Activated T-cell treated with anti-CD3 and anti-CD28 coated beads, Interleukin-2, amount 50 U/mL, for 48 hours (primary cell): ENCODE measurements at regions not wholly inside any gene's neighbourhood (a gene's known extent, or its start where the extent isn't known, plus 50 kb on each side); places are given as distances from the start of the nearest gene placed in this dataset.
"Not testable (repeated sequence)": the region's sequence is repeated elsewhere in the genome, so short reads cannot be mapped to it uniquely, and the experiment has no call there.

Experiments
- DNase-seq, 2 experiments: peaks; one replicate each; pipeline ENCODE4 v3.0.0-alpha.2; 2020

DNA sequence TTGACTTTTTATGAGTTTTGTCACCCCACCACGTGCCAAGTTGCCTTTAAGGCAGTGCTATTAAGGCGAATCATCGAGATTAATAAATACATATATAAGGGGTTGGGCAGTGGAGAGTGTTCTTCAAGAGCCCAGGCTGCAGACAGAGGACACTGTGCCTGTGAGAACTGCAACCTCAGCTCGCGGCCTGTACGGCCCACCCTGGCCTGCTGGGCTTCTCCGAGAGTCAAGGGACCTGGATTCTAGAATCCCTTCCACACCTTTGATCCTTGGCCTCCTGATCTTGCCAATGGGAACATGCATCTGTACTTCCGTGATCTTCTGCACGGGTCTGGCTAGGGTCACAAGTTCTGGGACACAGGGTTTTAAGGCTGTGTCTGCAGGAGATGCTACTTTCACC, 54.5 kb downstream of the IRX5 start:
- DNase-seq, result no peak

DNA sequence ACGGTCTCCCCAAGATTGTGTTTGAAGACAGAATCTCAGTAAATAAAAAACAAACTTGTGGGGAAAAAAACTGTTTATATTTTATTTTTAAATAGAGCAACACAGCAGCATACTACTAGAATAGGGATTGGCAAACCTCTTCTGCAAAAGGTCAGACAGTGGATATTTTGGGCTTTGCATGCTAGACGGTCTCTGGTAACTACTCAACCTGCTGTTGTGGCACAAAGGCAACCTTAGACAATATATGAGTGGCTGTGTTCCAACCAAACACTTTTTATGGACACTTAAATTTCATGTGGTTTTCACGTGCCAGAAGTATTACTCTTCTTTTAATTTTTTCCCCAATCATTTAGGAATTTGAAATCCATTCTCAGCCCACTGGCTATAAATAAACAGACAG, 55.0 kb downstream of the IRX5 start:
- no peak for DNase-seq

GRCh38 chr16:54986409-54986808, 55.7 kb downstream of the IRX5 start:
- DNase-seq, result no peak

GRCh38 chr16:54987081-54987480, 56.4 kb downstream of the IRX5 start:
- no peak for DNase-seq

- DNase-seq, result no peak
These were observed 60.9 kb downstream of the IRX5 start for GRCh38 chr16:54991525-54991924.

GRCh38 chr16:54991946-54992345, 61.3 kb downstream of the IRX5 start:
- DNase-seq, result not testable (repeated sequence)

DNA sequence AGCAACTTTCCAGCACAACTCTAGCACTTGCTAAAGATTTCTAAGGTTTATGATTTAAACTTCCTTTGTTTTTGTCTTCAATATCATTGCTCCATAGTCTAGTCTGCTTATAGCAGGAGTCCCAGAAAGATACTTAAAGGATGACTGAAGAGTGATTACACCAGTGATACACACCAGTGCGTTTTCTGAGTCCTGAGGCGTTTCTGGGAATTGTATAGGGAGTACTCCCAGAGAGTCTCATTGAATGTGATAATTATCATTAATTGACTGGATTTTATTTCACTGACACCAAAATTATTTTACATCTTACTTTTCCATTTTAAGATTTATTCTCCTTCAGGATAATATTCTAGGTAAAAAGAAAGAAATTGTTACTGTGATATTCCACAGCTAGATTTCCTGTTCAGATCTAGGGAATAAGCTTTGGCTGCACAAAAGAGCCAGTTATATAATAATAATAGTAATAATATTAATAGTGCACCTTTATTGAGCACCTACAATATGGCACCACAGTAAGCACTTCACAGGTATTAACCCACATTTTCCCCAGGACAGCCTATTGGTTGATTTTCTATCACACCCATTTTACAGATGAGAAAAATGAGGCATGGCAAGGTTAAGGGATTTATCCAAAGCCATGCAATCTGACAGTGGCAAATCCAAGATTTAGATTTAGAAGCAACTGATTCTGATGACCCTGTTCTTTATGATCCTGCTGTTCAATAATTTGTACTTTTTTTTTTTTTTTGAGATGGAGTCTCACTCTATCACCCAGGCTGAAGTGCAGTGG, 62.6 kb downstream of the IRX5 start:
- DNase-seq, result no peak

DNA sequence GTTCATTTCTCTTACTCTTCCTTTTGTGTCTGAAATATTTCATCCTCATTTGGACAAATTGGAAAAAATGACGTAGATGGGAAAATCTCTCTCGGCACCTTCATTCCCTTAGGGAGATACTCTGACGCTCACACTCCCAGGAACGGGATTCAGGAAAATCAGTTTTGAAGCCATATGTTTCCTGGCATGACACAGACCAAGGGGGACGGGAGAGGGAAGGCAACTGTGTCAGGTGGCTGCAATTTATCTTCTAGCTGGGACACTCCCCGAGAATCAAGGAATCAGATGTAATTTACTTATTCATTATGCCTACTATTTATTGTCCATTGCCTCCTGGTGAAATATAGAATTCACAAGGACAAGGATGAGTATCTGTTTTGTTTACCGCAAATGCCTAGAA, 65.5 kb downstream of the IRX5 start:
- DNase-seq, result no peak

DNA sequence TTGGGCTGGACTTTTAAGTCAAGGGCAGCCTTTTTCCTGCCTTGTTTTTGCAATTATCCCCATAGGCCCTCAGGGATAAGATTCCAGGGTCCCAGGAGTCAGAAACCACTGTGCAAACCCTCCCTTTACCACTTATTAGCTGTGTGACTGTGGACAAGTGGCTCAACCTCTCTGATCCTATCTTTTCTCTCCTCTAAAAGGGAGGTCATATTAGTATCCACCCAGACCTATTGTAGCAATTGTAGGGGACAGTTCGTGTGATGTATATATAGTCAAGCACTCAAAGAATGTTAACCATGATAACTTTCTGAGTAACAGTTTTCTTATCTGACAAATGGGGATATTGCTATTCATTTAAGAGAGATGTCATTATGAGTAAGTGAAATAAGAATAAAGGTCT, 68.2 kb downstream of the IRX5 start:
- DNase-seq, result no peak

DNA sequence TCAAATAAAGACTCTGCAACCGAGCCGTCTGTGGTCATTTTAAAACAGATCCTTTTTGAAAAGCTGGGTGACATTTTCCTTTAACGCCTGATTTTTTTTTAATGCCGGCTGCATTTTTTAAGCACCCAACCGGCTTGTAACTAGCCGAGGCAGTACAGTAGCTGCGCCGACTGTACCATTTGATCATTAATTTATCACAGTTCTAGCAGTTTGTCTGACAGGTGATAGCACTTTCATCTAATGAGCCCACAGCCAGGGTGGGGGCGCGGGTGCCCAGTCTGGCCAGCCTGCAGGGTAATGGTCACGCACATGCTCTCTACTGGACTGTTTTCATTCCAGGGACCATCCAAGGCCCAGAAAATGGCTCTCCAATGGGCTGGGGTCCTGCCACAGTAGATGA, 68.8 kb downstream of the IRX5 start:
- no peak for DNase-seq

GRCh38 chr16:55000595-55000994, 69.9 kb downstream of the IRX5 start:
- DNase-seq, result no peak

DNA sequence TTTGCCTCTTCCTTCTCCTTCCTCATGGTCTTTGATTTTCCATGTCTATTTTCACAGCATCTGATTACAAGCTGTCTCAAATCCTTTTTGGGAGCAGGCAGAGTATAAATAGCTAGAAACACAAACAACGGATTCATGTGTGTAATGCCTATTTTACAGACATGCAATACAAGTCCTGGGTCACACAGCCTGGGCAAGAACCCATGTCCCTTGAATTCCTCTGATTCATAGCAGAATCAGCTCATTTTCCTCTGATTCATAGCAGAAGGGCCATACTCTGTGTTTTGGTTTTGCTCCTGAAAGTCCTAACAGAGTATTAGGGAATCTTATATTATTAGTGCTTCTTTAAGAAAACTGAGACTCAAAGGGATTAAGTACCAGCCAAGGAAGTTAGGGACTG, 71.3 kb downstream of the IRX5 start:
- no peak for DNase-seq

DNA sequence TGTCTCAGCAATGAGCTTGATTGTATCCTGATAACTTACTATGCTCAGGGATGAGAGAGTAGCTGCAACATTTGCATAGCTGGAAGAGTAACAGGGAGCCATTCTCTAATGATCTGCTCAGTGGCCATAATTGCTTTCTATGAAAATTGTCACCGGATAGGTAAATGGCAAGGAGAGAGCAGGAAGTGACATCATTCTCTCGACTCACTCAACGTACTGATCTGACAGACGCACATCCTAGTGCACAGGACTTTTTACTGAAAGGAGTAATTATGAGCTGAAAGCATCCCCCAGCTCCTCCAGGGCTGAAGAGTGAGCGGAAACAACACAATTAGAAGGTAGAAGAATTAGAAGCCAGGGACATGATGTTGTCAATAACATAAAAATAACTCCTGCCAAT, 71.8 kb downstream of the IRX5 start:
- no peak for DNase-seq

DNA sequence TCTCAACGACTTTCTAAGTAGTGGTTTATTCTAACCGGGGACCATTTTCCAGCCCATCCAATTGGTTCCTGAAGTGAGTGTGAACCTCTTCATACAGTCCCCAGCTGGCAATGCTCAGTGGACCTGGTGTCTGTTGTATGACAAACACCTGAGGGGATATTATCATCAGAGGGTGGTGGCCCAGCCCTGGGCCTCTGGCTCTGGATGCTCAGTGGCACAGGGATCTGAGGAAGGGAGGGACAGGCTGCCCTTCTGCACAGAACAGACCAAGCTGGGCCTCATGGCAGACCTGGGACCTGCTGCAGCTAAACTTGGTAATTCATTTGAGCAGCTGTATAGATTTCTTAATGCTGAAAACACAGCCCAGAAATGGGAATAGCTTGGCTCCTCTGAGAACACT, 72.6 kb downstream of the IRX5 start:
- no peak for DNase-seq

GRCh38 chr16:55003916-55004315, 73.3 kb downstream of the IRX5 start:
- no peak for DNase-seq

DNA sequence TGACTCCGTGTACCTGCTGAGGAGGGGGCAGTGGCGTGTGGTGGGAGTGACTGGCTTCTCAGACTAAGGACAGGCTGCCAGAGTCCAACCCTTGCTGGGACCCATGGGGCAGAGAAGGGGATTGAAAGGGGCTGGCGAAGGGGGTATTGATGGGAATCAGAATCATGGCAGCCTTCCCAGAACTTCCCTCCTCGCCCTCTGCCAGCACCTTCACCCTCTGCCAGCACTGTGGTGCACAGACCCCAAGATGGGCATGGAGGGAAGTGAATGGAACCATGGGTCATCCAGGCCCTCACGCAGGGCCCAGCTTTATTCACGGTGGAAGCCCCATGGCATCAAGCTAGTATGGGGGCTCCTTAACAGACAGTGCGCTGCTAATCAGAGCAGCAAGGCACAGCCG, 76.8 kb downstream of the IRX5 start:
- DNase-seq, result no peak

GRCh38 chr16:55008836-55009510, 78.3 kb downstream of the IRX5 start:
- no peak for DNase-seq

DNA sequence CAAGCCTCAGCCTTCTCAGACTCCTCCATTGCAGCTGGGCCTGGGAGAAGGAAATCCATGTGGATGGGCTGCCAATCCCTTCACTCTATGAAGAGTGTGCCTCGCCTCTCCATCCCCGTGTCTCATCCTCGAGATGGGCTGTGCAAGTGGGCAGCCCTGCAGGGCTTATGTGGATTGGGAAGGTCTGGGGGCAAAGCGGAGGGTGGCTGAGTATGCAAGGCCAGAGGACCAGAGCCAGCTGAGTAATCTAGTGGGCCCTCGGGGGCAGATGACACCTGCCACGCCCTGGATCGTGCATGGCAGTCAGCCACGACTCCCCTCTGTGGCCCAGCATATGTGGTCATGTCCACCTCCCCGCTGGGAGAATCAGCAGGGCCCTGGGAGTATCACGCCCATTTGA, 78.9 kb downstream of the IRX5 start:
- no peak for DNase-seq

DNA sequence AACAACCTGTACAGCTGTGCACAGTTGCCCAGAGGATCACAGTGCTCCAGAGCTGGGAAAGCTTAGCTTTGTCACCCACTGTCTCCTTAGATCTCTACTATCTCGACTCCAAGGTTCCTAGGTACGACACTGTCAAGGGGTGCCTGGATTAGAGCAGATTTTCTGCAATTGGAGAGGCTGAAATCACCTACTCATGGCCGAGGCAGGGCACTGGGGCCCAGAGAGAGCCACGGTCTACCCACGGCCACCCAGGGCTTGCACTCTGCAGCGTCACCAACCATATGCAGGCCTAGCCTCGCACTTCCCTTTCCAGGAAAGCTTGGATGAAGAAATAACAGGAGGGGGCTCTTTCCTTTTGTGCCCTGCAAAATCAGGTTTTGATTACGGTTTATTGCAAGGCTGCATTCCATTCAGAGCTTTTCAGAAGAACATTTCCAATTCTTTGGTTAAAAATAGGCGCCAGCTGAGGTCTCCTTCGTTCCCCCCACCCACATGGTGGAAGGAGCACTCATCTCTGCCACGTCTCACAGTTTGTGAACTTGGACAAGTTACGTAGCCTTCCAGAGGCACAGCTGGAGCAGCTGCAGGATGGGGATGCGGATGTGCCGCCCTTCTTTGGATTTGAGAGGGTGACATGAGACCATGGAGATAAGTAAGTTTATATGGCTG, 80.0 kb downstream of the IRX5 start:
- DNase-seq, result no peak

GRCh38 chr16:55012362-55012761, 81.7 kb downstream of the IRX5 start:
- DNase-seq, result no peak

DNA sequence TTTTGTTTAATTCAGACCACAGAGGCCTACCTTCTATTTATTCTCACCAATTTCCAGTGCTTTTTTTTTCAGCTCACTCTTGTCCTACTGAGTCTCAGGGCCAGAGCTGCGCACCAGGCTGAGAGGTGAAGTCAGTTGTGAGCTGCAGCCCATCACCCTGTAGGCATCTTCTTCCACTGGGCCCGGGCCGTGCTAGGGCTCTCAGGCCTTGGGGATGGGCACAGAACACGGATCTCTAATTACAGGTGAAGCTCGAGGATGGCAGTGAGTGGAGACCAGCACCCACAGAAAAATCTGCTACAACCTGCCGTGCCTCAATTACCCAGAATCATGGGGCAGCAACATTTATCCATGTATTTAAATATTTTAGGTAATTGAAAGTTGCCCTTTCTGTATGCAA, 82.1 kb downstream of the IRX5 start:
- no peak for DNase-seq

DNA sequence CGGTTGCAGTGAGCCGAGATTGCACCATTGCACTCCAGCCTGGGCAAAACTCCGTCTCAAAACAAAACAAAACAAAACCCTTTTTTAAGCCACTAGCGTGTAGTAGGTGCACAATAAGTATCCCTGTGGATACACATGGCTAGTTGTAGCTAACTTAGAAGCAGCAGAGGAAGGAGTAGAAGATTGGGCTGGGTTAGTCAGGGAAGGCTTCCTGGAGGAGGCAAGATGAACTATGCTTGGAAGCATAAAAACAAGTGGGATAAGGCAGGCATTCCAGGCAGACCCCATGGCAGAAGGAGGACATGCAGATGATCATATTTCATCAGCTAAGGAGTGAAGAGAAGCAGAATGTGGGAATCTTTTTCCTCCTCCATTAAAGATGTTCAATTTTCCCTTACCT, 83.4 kb downstream of the IRX5 start:
- no peak for DNase-seq

GRCh38 chr16:55015181-55015913, 84.7 kb downstream of the IRX5 start:
- no peak for DNase-seq

DNA sequence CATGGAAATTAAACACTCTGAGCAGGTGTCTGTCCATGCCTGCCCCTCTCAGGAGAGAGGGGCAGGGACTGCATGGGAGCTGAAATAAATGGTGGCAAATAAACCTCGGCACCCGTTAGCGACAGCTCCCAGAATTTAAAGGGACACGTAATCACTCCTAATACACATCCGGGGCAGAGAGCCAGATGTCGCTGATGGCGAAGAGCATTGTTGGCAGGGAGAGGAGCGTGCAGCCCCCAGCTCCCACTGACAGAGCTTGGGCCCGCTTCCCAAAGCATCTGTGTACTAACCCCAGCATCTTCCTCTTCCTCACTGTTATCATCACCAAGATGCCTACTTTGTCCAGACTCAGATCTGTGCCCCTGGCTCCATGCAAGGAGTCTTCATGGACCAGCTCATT, 85.8 kb downstream of the IRX5 start:
- no peak for DNase-seq
